BJ (cell line): ENCODE measurements at regions not wholly inside any gene's neighbourhood (a gene's known extent, or its start where the extent isn't known, plus 50 kb on each side); places are given as distances from the start of the nearest gene placed in this dataset.

Experiments used
- CTCF ChIA-PET: fragments of 350-600 bp; formaldehyde crosslinking; extraction: SDS; loops from one replicate; lab custom pipeline; 2021; ENCODE audit warnings: antibody characterized with exemption, inconsistent platforms; lab: Yijun Ruan, JAX
- POLR2A ChIA-PET: fragments of 300-600 bp; sonication (Branson Sonifier 250); formaldehyde crosslinking; extraction: SDS; loops from one replicate; lab custom pipeline; 2021; ENCODE audit warnings: antibody characterized with exemption; lab: Charles Lee
- DNase-seq: peaks from one replicate; pipeline ENCODE4 v3.0.0-alpha.2; 2011; ENCODE audit warnings: low read depth
- H3K27me3 ChIP-seq: 2 replicates; pipeline ENCODE4 v1.6.0; 2011; ENCODE audit warnings: low read length; ENCODE audit not compliant: control insufficient read depth, insufficient read depth
- H3K36me3 ChIP-seq: 2 replicates; pipeline ENCODE4 v1.5.1; 2011; ENCODE audit warnings: low read length; ENCODE audit not compliant: control insufficient read depth, insufficient read depth
- H3K4me3 ChIP-seq: 2 replicates; pipeline ENCODE4 v1.5.1; 2011; ENCODE audit warnings: low read depth, mild to moderate bottlenecking, control low read depth, low read length
- CTCF ChIP-seq: IDR thresholded peaks from 2 replicates; pipeline ENCODE4 v1.5.1; 2011; ENCODE audit warnings: low read depth, mild to moderate bottlenecking, control low read depth, inconsistent platforms, low read length, moderate library complexity; ENCODE audit not compliant: insufficient read depth

GRCh38 chr3:117674321-117674720 lies 964.7 kb downstream of the TUSC7 start:
- DNase-seq: no peak
- Histone ChIP-seq H3K27me3 (no peaks in the 10 kb centered on the region), H3K4me3 (no peak overlapping the region), H3K36me3 (no peaks in the 10 kb centered on the region)
- no peak for TF ChIP-seq CTCF
- ChIA-PET CTCF (interaction anchor here (1.5 kb wide), 1 partner anchor 8 kb away, joined by 5 read pairs; no protein-coding TSS in a partner anchor), POLR2A (no interaction called here)

GRCh38 chr3:117681619-117682018 lies 972.0 kb downstream of the TUSC7 start:
- ChIA-PET POLR2A (interaction anchor here (0.8 kb wide), 1 partner anchor 56 kb away, joined by 4 read pairs; no protein-coding TSS in a partner anchor), CTCF (no interaction called here)
- no peak overlapping the region for H3K4me3 ChIP-seq
- no peaks in the 10 kb centered on the region for H3K36me3 ChIP-seq
- H3K27me3 ChIP-seq: no peaks in the 10 kb centered on the region
- no peak for DNase-seq
- TF ChIP-seq CTCF: no peak

GRCh38 chr3:117687096-117687495 lies 977.5 kb downstream of the TUSC7 start:
- H3K36me3 ChIP-seq: no peaks in the 10 kb centered on the region
- DNase-seq: no peak
- no peaks in the 10 kb centered on the region for H3K27me3 ChIP-seq
- ChIA-PET CTCF (no interaction called here), POLR2A (interaction anchor here (0.6 kb wide), 1 partner anchor 72 kb away, joined by 5 read pairs; no protein-coding TSS in a partner anchor)
- TF ChIP-seq CTCF: no peak
- no peak overlapping the region for H3K4me3 ChIP-seq

- POLR2A ChIA-PET: no interaction called here
- H3K27me3 ChIP-seq: no peaks in the 10 kb centered on the region
- CTCF ChIA-PET: no interaction called here
- no peak overlapping the region for H3K4me3 ChIP-seq
- TF ChIP-seq CTCF: no peak
- no peak for DNase-seq
- no peaks in the 10 kb centered on the region for H3K36me3 ChIP-seq
Observed at GRCh38 chr3:117688583-117688982, 979.0 kb downstream of the TUSC7 start.

- H3K36me3 ChIP-seq: no peaks in the 10 kb centered on the region
- no peak for TF ChIP-seq CTCF
- H3K4me3 ChIP-seq: no peak overlapping the region
- ChIA-PET POLR2A (no interaction called here), CTCF (interaction anchor here (1.0 kb wide), 1 partner anchor 25 kb away, joined by 3 read pairs; no protein-coding TSS in a partner anchor)
- no peaks in the 10 kb centered on the region for H3K27me3 ChIP-seq
- DNase-seq: no peak
Observed at GRCh38 chr3:117691526-117691925, 981.9 kb downstream of the TUSC7 start.
